MM.1S (cell line): ENCODE measurements at regions not wholly inside any gene's neighbourhood (a gene's known extent, or its start where the extent isn't known, plus 50 kb on each side); places are given as distances from the start of the nearest gene placed in this dataset.
A peak's percentile ranks its signal among the peaks of the same experiment; 100 is the strongest.

Source experiments
- DNase-seq: peaks from one replicate; pipeline ENCODE4 v3.0.0-alpha.2; 2015
- H2AFZ ChIP-seq: fragments of 300-600 bp; sonication (generic); 2 replicates; pipeline ENCODE4 v1.6.0; 2016; ENCODE audit warnings: antibody characterized with exemption, low read length
- H3F3A ChIP-seq: fragments of 300-600 bp; sonication (generic); 2 replicates; pipeline ENCODE4 v1.6.1; 2016; ENCODE audit warnings: mild to moderate bottlenecking, antibody characterized with exemption, low read length, moderate library complexity, mixed read lengths; ENCODE audit not compliant: insufficient read depth
- H3K27ac ChIP-seq: fragments of 300-600 bp; sonication (generic); 2 replicates; pipeline ENCODE4 v1.5.1; 2016; ENCODE audit warnings: mild to moderate bottlenecking, low read length
- H3K27me3 ChIP-seq: fragments of 300-600 bp; sonication (generic); replicated peaks from 2 replicates; pipeline ENCODE4 v1.6.0; 2016; ENCODE audit warnings: low read length; ENCODE audit not compliant: insufficient read depth
- H3K36me3 ChIP-seq: fragments of 300-600 bp; sonication (generic); replicated peaks from 2 replicates; pipeline ENCODE4 v1.6.1; 2016; ENCODE audit warnings: mild to moderate bottlenecking, low read length, mixed read lengths; ENCODE audit not compliant: insufficient read depth
- H3K4me1 ChIP-seq: fragments of 300-600 bp; sonication (generic); 2 replicates; pipeline ENCODE4 v1.6.1; 2016; ENCODE audit warnings: low read length, mixed read lengths
- H3K4me2 ChIP-seq: fragments of 300-600 bp; sonication (generic); 2 replicates; pipeline ENCODE4 v1.6.0; 2016; ENCODE audit warnings: low read depth, low read length
- H3K4me3 ChIP-seq: fragments of 300-600 bp; sonication (generic); 2 replicates; pipeline ENCODE4 v1.5.1; 2016; ENCODE audit warnings: low read length, mixed read lengths
- H3K79me2 ChIP-seq: fragments of 300-600 bp; sonication (generic); 2 replicates; pipeline ENCODE4 v1.6.1; 2016; ENCODE audit warnings: mixed run types, low read length, mixed read lengths
- H3K9ac ChIP-seq: fragments of 300-600 bp; sonication (generic); 2 replicates; pipeline ENCODE4 v1.6.1; 2016; ENCODE audit warnings: low read length, mixed read lengths
- H3K9me2 ChIP-seq: fragments of 300-600 bp; sonication (generic); replicated peaks from 2 replicates; pipeline ENCODE4 v1.6.1; 2016; ENCODE audit warnings: mild to moderate bottlenecking, low read length, mixed read lengths; ENCODE audit not compliant: insufficient read depth
- H3K9me3 ChIP-seq: fragments of 300-600 bp; sonication (generic); replicated peaks from 2 replicates; pipeline ENCODE4 v1.6.1; 2016; ENCODE audit warnings: mild to moderate bottlenecking, low read length, mixed read lengths; ENCODE audit not compliant: insufficient read depth
- H4K20me1 ChIP-seq: fragments of 300-600 bp; sonication (generic); 2 replicates; pipeline ENCODE4 v1.6.1; 2016; ENCODE audit warnings: mild to moderate bottlenecking, low read length, moderate library complexity, mixed read lengths; ENCODE audit not compliant: insufficient read depth
- CTCF ChIP-seq: fragments of 300-600 bp; sonication (generic); IDR thresholded peaks from 2 replicates; pipeline ENCODE4 v1.5.1; 2016; ENCODE audit warnings: antibody characterized with exemption, low read length, mixed read lengths
- EZH2 ChIP-seq: fragments of 300-600 bp; sonication (generic); optimal IDR thresholded peaks from 2 replicates; pipeline ENCODE3; 2017; ENCODE audit warnings: low read depth, mild to moderate bottlenecking, antibody characterized with exemption, low read length, mixed read lengths
- EZH2phosphoT487 ChIP-seq: fragments of 300-600 bp; sonication (generic); IDR thresholded peaks from 2 replicates; pipeline ENCODE4 v1.6.1; 2018; ENCODE audit warnings: antibody characterized with exemption, low read length

- Histone ChIP-seq H2AFZ (no peak overlapping the region), H3K9me3 (no peaks in the 10 kb centered on the region), H3K4me2 (no peak overlapping the region), H3K27me3 (peaks cover 80% of the 10 kb centered on the region), H4K20me1 (no peaks in the 10 kb centered on the region), H3K4me3 (no peak overlapping the region), H3K27ac (no peak overlapping the region), H3K9me2 (no peaks in the 10 kb centered on the region), H3K36me3 (no peaks in the 10 kb centered on the region), H3K9ac (no peak overlapping the region), H3K79me2 (no peaks in the 10 kb centered on the region), H3F3A (no peaks in the 10 kb centered on the region), H3K4me1 (no peaks in the 10 kb centered on the region)
- no peak for TF ChIP-seq CTCF
- no peak for TF ChIP-seq EZH2phosphoT487
- TF ChIP-seq EZH2, result no peak
- DNase-seq, result no peak
Observed at GRCh38 chr16:85329059-85329812, 217.0 kb upstream of the CIBAR2 start.

- Histone ChIP-seq H3K9me2 (no peaks in the 10 kb centered on the region), H3K9ac (no peak overlapping the region), H4K20me1 (no peaks in the 10 kb centered on the region), H3F3A (no peaks in the 10 kb centered on the region), H3K36me3 (no peaks in the 10 kb centered on the region), H3K9me3 (no peaks in the 10 kb centered on the region), H3K79me2 (no peaks in the 10 kb centered on the region), H3K4me1 (no peaks in the 10 kb centered on the region), H3K4me3 (no peak overlapping the region), H3K27me3 (peaks cover 81% of the 10 kb centered on the region), H3K4me2 (no peak overlapping the region), H2AFZ (no peak overlapping the region), H3K27ac (no peak overlapping the region)
- no peak for DNase-seq
- TF ChIP-seq EZH2phosphoT487 (no peak), CTCF (no peak), EZH2 (no peak)
Observed at GRCh38 chr16:85330006-85330693, 217.9 kb upstream of the CIBAR2 start.

GRCh38 chr16:85330694-85331188 is 218.5 kb upstream of the CIBAR2 start:
- H3K36me3 ChIP-seq, result no peaks in the 10 kb centered on the region
- no peak overlapping the region for H2AFZ ChIP-seq
- no peak overlapping the region for H3K4me2 ChIP-seq
- DNase-seq, result peak; percentile 19
- no peaks in the 10 kb centered on the region for H3K9me3 ChIP-seq
- no peaks in the 10 kb centered on the region for H3K9me2 ChIP-seq
- no peaks in the 10 kb centered on the region for H3F3A ChIP-seq
- no peak overlapping the region for H3K9ac ChIP-seq
- no peak overlapping the region for H3K4me3 ChIP-seq
- H3K27ac ChIP-seq, result no peak overlapping the region
- TF ChIP-seq EZH2 (no peak), CTCF (0 out of 2 replicates have a peak, but pooled peaks have one; percentile 12), EZH2phosphoT487 (no peak)
- peaks cover 87% of the 10 kb centered on the region for H3K27me3 ChIP-seq
- no peaks in the 10 kb centered on the region for H3K79me2 ChIP-seq
- H4K20me1 ChIP-seq, result no peaks in the 10 kb centered on the region
- H3K4me1 ChIP-seq, result no peaks in the 10 kb centered on the region
